H9 (cell line): ENCODE measurements at regions not wholly inside any gene's neighbourhood (a gene's known extent, or its start where the extent isn't known, plus 50 kb on each side); places are given as distances from the start of the nearest gene placed in this dataset.

Experiments used
- DNase-seq: peaks from one replicate; pipeline ENCODE4 v3.0.0-alpha.2; 2017
- H2AFZ ChIP-seq: one replicate; pipeline ENCODE4 v1.6.1; 2013; ENCODE audit warnings: mild to moderate bottlenecking, low read length, control low read depth, moderate library complexity
- H2AK5ac ChIP-seq: 2 replicates; pipeline ENCODE4 v1.6.1; 2013; ENCODE audit warnings: low read length, control low read depth, mixed read lengths; ENCODE audit not compliant: insufficient read length
- H2BK120ac ChIP-seq: one replicate; pipeline ENCODE4 v1.6.1; 2013; ENCODE audit warnings: low read depth, mild to moderate bottlenecking, low read length, control low read depth, inconsistent platforms; ENCODE audit not compliant: poor library complexity, severe bottlenecking
- H2BK12ac ChIP-seq: 2 replicates; pipeline ENCODE4 v1.6.1; 2013; ENCODE audit warnings: low read length, control low read depth, mixed read lengths, low read depth; ENCODE audit not compliant: insufficient read length
- H2BK15ac ChIP-seq: 2 replicates; pipeline ENCODE4 v1.6.1; 2013; ENCODE audit warnings: low read depth, low read length, control low read depth
- H2BK20ac ChIP-seq: one replicate; pipeline ENCODE4 v1.6.1; 2013; ENCODE audit warnings: low read depth, mild to moderate bottlenecking, low read length, control low read depth, inconsistent platforms; ENCODE audit not compliant: poor library complexity, severe bottlenecking
- H2BK5ac ChIP-seq: 2 replicates; pipeline ENCODE4 v1.6.1; 2013; ENCODE audit warnings: low read length, control low read depth, mixed read lengths; ENCODE audit not compliant: insufficient read length
- H3K14ac ChIP-seq: 2 replicates; pipeline ENCODE4 v1.6.1; 2013; ENCODE audit warnings: low read length, control low read depth; ENCODE audit not compliant: insufficient read depth
- H3K18ac ChIP-seq: 2 replicates; pipeline ENCODE4 v1.6.1; 2013; ENCODE audit warnings: low read depth, mild to moderate bottlenecking, mixed read lengths, low read length, control low read depth; ENCODE audit not compliant: insufficient read length
- H3K23ac ChIP-seq: 2 replicates; pipeline ENCODE4 v1.6.1; 2013; ENCODE audit warnings: low read length, control low read depth, mixed read lengths, low read depth; ENCODE audit not compliant: insufficient read length
- H3K23me2 ChIP-seq: 2 replicates; pipeline ENCODE4 v1.6.1; 2013; ENCODE audit warnings: low read depth, mild to moderate bottlenecking, mixed read lengths, low read length, control low read depth; ENCODE audit not compliant: insufficient read length, poor library complexity, severe bottlenecking
- H3K27ac ChIP-seq: 2 replicates; pipeline ENCODE4 v1.5.1; 2013; ENCODE audit warnings: low read length, control low read depth, mixed read lengths, low read depth; ENCODE audit not compliant: insufficient read length
- H3K27me3 ChIP-seq: 2 replicates; pipeline ENCODE4 v1.6.1; 2013; ENCODE audit warnings: low read length, control low read depth, inconsistent platforms; ENCODE audit not compliant: insufficient read depth
- H3K4ac ChIP-seq: 2 replicates; pipeline ENCODE4 v1.6.1; 2013; ENCODE audit warnings: low read depth, mild to moderate bottlenecking, control low read depth, inconsistent platforms, low read length, moderate library complexity
- H3K4me1 ChIP-seq: 2 replicates; pipeline ENCODE4 v1.6.1; 2013; ENCODE audit warnings: low read length, control low read depth, inconsistent platforms; ENCODE audit not compliant: insufficient read depth
- H3K4me2 ChIP-seq: 2 replicates; pipeline ENCODE4 v1.6.1; 2013; ENCODE audit warnings: low read length, control low read depth, mixed read lengths; ENCODE audit not compliant: insufficient read length, insufficient read depth
- H3K56ac ChIP-seq: 2 replicates; pipeline ENCODE4 v1.6.1; 2013; ENCODE audit warnings: low read depth, mild to moderate bottlenecking, mixed read lengths, low read length, control low read depth; ENCODE audit not compliant: insufficient read length
- H3K79me1 ChIP-seq: 2 replicates; pipeline ENCODE4 v1.6.1; 2013; ENCODE audit warnings: low read depth, mild to moderate bottlenecking, moderate library complexity, low read length, control low read depth, inconsistent platforms; ENCODE audit not compliant: insufficient read depth, poor library complexity, severe bottlenecking
- H3K79me2 ChIP-seq: 2 replicates; pipeline ENCODE4 v1.6.1; 2013; ENCODE audit warnings: low read length, control low read depth, inconsistent platforms; ENCODE audit not compliant: insufficient read depth
- H3K9ac ChIP-seq: 2 replicates; pipeline ENCODE4 v1.6.1; 2013; ENCODE audit warnings: low read length, control low read depth, mixed read lengths; ENCODE audit not compliant: insufficient read length; ENCODE audit errors: extremely low read depth
- H3K9me3 ChIP-seq: one replicate; pipeline ENCODE4 v1.6.1; 2013; ENCODE audit warnings: low read depth, low read length, inconsistent platforms; ENCODE audit not compliant: control insufficient read depth
- H3T11ph ChIP-seq: one replicate; pipeline ENCODE4 v1.6.1; 2013; ENCODE audit warnings: mild to moderate bottlenecking, low read length, control low read depth, inconsistent platforms
- H4K20me1 ChIP-seq: one replicate; pipeline ENCODE4 v1.6.1; 2013; ENCODE audit not compliant: control insufficient read depth, insufficient read length, insufficient read depth
- H4K5ac ChIP-seq: 2 replicates; pipeline ENCODE4 v1.6.1; 2013; ENCODE audit warnings: low read depth, mild to moderate bottlenecking, mixed read lengths, low read length, control low read depth; ENCODE audit not compliant: insufficient read length
- H4K8ac ChIP-seq: replicated peaks from 2 replicates; pipeline ENCODE4 v1.6.1; 2013; ENCODE audit warnings: low read length, control low read depth, mixed read lengths, low read depth; ENCODE audit not compliant: insufficient read length
- H4K91ac ChIP-seq: 2 replicates; pipeline ENCODE4 v1.6.1; 2013; ENCODE audit warnings: low read depth, mild to moderate bottlenecking, moderate library complexity, mixed read lengths, low read length, control low read depth; ENCODE audit not compliant: insufficient read length
- H3K27ac Mint-ChIP-seq, 3 experiments: 2 replicates in 2 of 3; 3 replicates in 1 of 3; pipeline ENCODE4 v1.8.0; 2020 to 2021; ENCODE audit warnings: mixed read lengths in 3 of 3, mild to moderate bottlenecking in 1 of 3, moderate library complexity in 1 of 3
- H3K27me3 Mint-ChIP-seq: 2 replicates; pipeline ENCODE4 v1.8.0; 2021; ENCODE audit warnings: low read depth, mild to moderate bottlenecking, moderate library complexity, mixed read lengths
- H3K36me3 Mint-ChIP-seq, 3 experiments: 2 replicates in 2 of 3; 3 replicates in 1 of 3; pipeline ENCODE4 v1.8.0; 2020 to 2021; ENCODE audit warnings: low read depth in 3 of 3, mixed read lengths in 3 of 3; ENCODE audit not compliant: insufficient read depth in 1 of 3
- H3K4me1 Mint-ChIP-seq, 2 experiments: 2 replicates each; pipeline ENCODE4 v1.8.0; 2020; ENCODE audit warnings: mixed read lengths in 2 of 2
- H3K4me3 Mint-ChIP-seq, 2 experiments: 2 replicates in 1 of 2; 3 replicates in 1 of 2; pipeline ENCODE4 v1.8.0; 2020 to 2021; ENCODE audit warnings: mild to moderate bottlenecking in 2 of 2, mixed read lengths in 2 of 2, moderate library complexity in 1 of 2
- H3K9me3 Mint-ChIP-seq, 2 experiments: 2 replicates in 1 of 2; 3 replicates in 1 of 2; pipeline ENCODE4 v1.8.0; 2020; ENCODE audit warnings: mild to moderate bottlenecking in 2 of 2, mixed read lengths in 2 of 2, moderate library complexity in 1 of 2
- CTCF ChIP-seq: fragments of 200-600 bp; sonication (generic); conservative IDR thresholded peaks from 3 replicates; pipeline ENCODE4 v1.8.0; 2021; ENCODE audit warnings: antibody characterized with exemption, mild to moderate bottlenecking
- WGBS: extraction: QIAGEN DNeasy Blood & Tissue Kit; methylation state at CpG from one replicate; pipeline ENCODE4 v1.1.7; 2013; ENCODE audit warnings: missing lambda C conversion rate, low lambda C conversion rate, mixed read lengths; ENCODE audit not compliant: insufficient read length; ENCODE audit errors: extremely low coverage; 5-methylcytosine and 5-hydroxymethylcytosine counted together

DNA sequence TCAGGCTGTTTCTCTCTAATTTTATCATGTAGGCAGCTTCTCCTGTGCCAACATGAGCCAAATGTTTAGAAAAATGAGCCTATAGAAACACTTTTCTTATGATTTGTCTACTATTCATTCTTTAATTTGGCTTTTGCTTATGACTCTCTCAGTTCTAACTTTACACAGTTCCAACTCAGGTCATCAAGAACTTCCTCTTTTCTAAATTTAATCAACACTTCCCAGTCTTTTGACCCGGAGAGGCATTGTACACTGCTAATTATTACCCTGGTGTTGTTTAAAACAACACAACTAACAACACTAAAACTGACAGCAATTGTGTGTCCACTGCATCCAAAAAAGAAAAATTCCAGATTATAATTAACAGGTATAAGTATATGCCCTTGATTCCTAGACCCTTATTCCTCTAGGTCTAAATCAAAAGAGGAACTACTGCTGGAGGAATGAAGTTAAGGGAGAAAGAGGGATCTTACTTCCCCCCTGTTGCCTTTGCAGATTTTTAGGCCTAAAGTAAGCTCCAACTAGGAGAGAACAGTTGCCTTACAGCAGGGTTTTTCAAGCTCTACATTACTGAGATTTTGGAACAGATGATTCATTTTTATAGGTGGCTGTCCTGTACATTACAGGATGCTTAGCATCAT lies 332.2 kb upstream of the GOLIM4 start:
- no CpG with 5 or more reads among the region's 1 CpG for WGBS
- Histone ChIP-seq H4K91ac (no peak overlapping the region), H3K9me3 (no peaks in the 10 kb centered on the region), H3K23me2 (no peaks in the 10 kb centered on the region), H2AK5ac (no peak overlapping the region), H2BK12ac (no peak overlapping the region), H2BK120ac (no peak overlapping the region), H4K20me1 (no peaks in the 10 kb centered on the region), H3K4me2 (no peak overlapping the region), H4K8ac (no peak overlapping the region), H2AFZ (no peak overlapping the region), H3K4ac (no peak overlapping the region), H3K14ac (no peak overlapping the region), H3K4me1 (no peaks in the 10 kb centered on the region), H3K56ac (no peak overlapping the region), H2BK15ac (no peak overlapping the region), H3K27me3 (no peaks in the 10 kb centered on the region), H3T11ph (no peak overlapping the region), H2BK20ac (no peak overlapping the region), H3K27ac (no peak overlapping the region), H2BK5ac (no peak overlapping the region), H4K5ac (no peak overlapping the region), H3K9ac (no peak overlapping the region), H3K18ac (no peak overlapping the region), H3K79me1 (no peaks in the 10 kb centered on the region), H3K23ac (no peak overlapping the region), H3K79me2 (no peaks in the 10 kb centered on the region)
- H3K27ac Mint-ChIP-seq, result no peak overlapping the region
- H3K4me3 Mint-ChIP-seq, result no peak overlapping the region
- DNase-seq, result no peak
- no peaks in the 10 kb centered on the region for H3K27me3 Mint-ChIP-seq
- no peaks in the 10 kb centered on the region; a peak in 1 of 7 replicates for H3K36me3 Mint-ChIP-seq
- peaks cover 2 to 3% of the 10 kb centered on the region in 2 experiments; a peak in 3 of 4 replicates for H3K4me1 Mint-ChIP-seq
- no peak for TF ChIP-seq CTCF
- no peaks in the 10 kb centered on the region for H3K9me3 Mint-ChIP-seq
